ENCODE measurements at regions not wholly inside any gene's neighbourhood (a gene's known extent, or its start where the extent isn't known, plus 50 kb on each side); places are given as distances from the start of the nearest gene placed in this dataset.
"Not testable (repeated sequence)": the region's sequence is repeated elsewhere in the genome, so short reads cannot be mapped to it uniquely, and the experiment has no call there.

GRCh38 chr5:36782612-36783011 is 94.0 kb upstream of the NIPBL start:
- DNase-seq (ENCODE audit: low spot score) = not testable (repeated sequence)

GRCh38 chr5:36786448-36787012 is 90.0 kb upstream of the NIPBL start:
- no peak for DNase-seq (ENCODE audit: low spot score)

GRCh38 chr5:36787365-36788093 is 89.0 kb upstream of the NIPBL start:
- DNase-seq (ENCODE audit: low spot score) = no peak

- DNase-seq (ENCODE audit: low spot score) = no peak
These were observed 85.7 kb upstream of the NIPBL start for GRCh38 chr5:36790847-36791246.

GRCh38 chr5:36792560-36793180 is 83.9 kb upstream of the NIPBL start:
- no peak for DNase-seq (ENCODE audit: low spot score)

- DNase-seq (ENCODE audit: low spot score) = no peak
These were observed 81.2 kb upstream of the NIPBL start for GRCh38 chr5:36795366-36795765.

- no peak for DNase-seq (ENCODE audit: low spot score)
These were observed 80.4 kb upstream of the NIPBL start for GRCh38 chr5:36796155-36796554.

- DNase-seq (ENCODE audit: low spot score) = no peak
These were observed 75.0 kb upstream of the NIPBL start for GRCh38 chr5:36801523-36801922.

GRCh38 chr5:36802187-36802586 is 74.4 kb upstream of the NIPBL start:
- DNase-seq (ENCODE audit: low spot score) = no peak

GRCh38 chr5:36813249-36813648 is 63.3 kb upstream of the NIPBL start:
- DNase-seq (ENCODE audit: low spot score) = not testable (repeated sequence)

GRCh38 chr5:36815871-36816270 is 60.7 kb upstream of the NIPBL start:
- DNase-seq (ENCODE audit: low spot score) = no peak

GRCh38 chr5:36820900-36821299 is 55.7 kb upstream of the NIPBL start:
- DNase-seq (ENCODE audit: low spot score) = no peak

GRCh38 chr5:36826694-36827093 is 49.9 kb upstream of the NIPBL start:
- no peak for DNase-seq (ENCODE audit: low spot score)

Data from umbilical cord (tissue), 1 donor.